GM19023 (cell line): ENCODE measurements at regions not wholly inside any gene's neighbourhood (a gene's known extent, or its start where the extent isn't known, plus 50 kb on each side); places are given as distances from the start of the nearest gene placed in this dataset.

Source experiments
- ATAC-seq: cut with Tn5 transposase; IDR thresholded peaks from one replicate; pipeline ENCODE4 v1.9.1; 2021; ENCODE audit warnings: mild to moderate bottlenecking, moderate library complexity; ENCODE audit not compliant: unreplicated experiment

- ATAC-seq = peak; percentile 75
Observed at GRCh38 chr10:75294866-75295701, 59.3 kb upstream of the COMTD1 start.

DNA sequence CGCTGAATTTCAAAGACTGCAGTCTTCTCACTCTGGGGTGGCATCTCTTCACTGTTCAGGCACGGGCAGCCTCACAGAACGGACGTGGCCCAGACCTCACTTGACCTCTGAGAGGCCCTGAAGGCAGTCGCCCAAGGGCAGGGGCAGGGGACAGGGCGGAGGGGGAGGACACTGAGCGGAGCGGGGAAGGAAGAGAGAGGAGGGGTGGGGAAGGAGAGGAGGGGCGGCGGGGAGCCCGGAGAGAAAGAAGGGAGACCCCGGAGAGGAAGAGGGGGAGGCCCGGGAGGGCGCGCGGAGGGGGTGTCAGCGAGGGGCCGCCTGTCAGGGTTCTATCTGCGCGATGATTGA lies 58.7 kb upstream of the COMTD1 start:
- ATAC-seq = no peak

DNA sequence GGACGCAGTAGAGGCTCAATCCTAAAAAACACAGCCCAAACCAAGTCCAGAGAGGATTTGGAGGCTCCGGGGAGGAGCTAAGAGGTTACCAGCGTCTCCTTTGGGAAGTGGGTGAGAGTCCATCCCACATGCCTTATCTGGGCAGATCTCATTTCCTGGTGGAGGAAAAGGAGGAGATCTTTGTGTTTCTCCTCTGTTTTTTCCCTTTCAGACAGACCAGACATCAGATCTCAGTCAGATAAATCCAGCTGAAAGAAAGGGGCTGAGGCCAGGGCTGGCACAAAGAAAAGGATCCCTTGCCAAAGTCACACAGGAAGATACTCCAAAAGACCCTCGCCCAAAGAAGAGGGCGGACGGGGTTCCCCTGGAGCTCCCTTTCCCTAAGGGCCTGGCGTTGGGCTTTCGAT lies 58.3 kb upstream of the COMTD1 start:
- no peak for ATAC-seq

- ATAC-seq = no peak
Observed at GRCh38 chr10:75293446-75293820, 57.7 kb upstream of the COMTD1 start.

DNA sequence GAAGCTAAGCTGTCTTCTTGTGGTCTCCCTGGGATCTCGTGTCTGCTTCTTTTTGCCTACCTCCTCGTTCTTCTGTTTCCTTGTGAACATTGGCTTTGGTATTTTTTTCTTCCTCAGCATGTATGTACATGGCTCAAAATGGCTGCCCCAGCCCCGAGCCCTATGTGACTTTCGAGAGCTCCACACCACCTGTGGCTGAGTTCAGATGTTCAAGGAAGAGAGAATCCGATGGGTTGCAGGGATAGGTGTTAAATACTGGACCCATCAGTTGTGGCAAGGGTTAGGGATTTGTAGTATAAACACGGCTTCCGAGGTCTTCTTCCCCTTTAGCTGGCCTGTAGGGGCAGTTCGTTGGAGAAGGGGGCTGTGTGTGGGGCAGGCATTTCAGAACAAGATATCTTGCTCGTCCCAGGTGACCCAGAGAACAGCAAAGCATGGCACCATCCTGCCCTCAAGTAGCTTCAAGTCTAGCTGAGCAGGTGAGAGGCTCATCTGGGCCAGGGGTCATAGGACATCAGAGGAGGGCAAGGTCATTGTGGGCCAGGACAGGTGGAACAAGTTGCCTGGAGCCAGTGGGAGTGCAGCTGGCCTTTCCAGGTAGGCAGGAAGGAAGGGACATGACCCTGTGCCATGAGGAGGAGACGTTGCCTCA lies 57.2 kb upstream of the COMTD1 start:
- no peak for ATAC-seq

- ATAC-seq = no peak
Observed at GRCh38 chr10:75291805-75292204, 56.0 kb upstream of the COMTD1 start.

DNA sequence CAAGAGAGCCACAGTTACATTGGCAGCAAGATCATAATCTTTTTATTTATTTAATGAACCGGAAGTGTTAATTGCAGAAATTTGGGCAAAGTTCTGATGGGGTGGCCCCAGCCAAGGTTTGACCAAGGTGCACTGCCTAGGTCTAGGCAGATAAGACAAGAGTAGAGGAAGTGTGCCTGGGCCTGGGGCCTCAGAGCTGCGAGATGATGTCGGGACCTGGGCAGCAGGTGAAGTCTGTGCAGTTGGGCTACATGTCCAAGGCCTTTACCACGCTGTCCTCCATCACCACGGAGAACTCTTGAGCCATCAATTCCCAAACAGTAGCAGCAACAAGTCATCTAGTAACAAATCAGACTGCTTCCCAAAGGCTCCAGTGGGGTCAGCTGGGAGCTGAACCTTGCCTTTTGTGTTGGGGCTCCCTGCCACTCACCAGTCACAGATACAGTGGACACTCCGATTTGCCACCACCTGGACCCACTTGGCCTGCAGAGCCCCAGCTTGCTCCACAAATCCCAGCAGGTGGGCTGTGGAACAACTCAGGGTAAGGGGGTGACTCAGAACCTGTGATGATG lies 52.5 kb upstream of the COMTD1 start:
- ATAC-seq = no peak

DNA sequence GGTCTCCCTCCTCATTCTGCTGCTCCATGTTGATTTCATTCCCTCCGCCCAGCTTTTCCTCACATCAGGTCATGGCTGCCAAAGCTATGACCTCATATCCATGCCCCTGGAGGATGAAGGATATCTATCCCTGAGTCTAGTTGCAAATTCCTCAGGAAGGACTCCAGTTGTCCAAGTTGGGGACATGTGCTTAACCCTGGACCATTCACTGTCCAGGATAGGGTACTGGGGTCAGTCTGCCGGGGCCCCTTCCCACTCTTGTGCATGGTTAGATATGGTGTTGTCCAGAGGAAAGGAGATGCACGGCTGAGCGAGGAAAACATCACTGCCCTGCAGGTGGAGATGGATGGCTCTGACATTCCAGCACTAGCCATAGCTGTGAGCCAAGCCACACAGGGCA lies 51.9 kb upstream of the COMTD1 start:
- ATAC-seq = no peak

- ATAC-seq = no peak
Observed at GRCh38 chr10:75286901-75287300, 51.1 kb upstream of the COMTD1 start.
